Upper lobe of left lung (tissue), 4 donors: ENCODE measurements at regions not wholly inside any gene's neighbourhood (a gene's known extent, or its start where the extent isn't known, plus 50 kb on each side); places are given as distances from the start of the nearest gene placed in this dataset.

Experiments
- CTCF ChIP-seq, 6 experiments: fragments of 450-650 bp in 4 of 6; fragments of 200-600 bp in 2 of 6; sonication (generic) in 2 of 6; IDR thresholded peaks; one replicate each; pipeline ENCODE4 v1.5.1; 2016 to 2019; ENCODE audit warnings: antibody characterized with exemption in 6 of 6
- EP300 ChIP-seq, 4 donors: sonication (generic); formaldehyde crosslinking; IDR thresholded peaks; one replicate each; pipeline ENCODE4 v1.5.1; 2017; ENCODE audit warnings: antibody characterized with exemption in 4 of 4, control low read depth in 2 of 4
- POLR2A ChIP-seq, 4 donors: fragments of 450-650 bp; IDR thresholded peaks; one replicate each; pipeline ENCODE4 v1.5.1; 2016 to 2017; ENCODE audit warnings: antibody characterized with exemption in 4 of 4, mild to moderate bottlenecking in 2 of 4
- POLR2AphosphoS5 ChIP-seq, 2 donors: sonication (generic); formaldehyde crosslinking; IDR thresholded peaks; one replicate each; pipeline ENCODE4 v1.5.1; 2017; ENCODE audit warnings: antibody characterized with exemption in 2 of 2

DNA sequence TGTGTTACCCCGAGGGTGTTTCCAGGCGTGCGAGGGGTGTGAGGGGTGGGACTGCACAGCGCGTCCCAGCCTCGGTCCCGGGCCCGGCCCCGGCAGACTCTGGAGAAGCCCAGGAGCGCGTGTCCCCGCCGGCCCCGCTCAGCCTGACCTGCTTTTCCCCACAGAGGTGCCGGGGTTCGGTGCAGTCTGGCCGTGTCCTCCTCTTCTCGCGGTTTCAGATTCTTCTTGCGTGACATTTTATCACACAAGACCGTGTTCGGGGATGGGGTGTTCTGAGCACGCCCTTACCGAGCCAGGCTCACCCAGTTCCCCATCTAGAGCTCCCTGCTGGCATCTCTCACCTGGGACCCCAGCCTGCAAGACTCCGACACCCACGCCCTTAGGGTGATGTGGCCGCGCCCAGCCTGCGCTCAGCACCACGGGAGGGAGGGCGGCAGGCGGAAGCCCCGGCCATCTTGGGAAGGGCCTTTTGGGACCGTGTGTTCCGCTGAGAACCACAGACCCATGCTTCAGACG, 775.6 kb downstream of the BRD1 start:
- no peak for TF ChIP-seq POLR2A (IDR thresholded peaks at IDR 0.05)
- TF ChIP-seq CTCF (IDR thresholded peaks at IDR 0.05) = no peak
- TF ChIP-seq POLR2AphosphoS5 (IDR thresholded peaks at IDR 0.05) = no peak
- no peak for TF ChIP-seq EP300 (IDR thresholded peaks at IDR 0.05)
